NCI-H748 (cell line): ENCODE measurements at regions not wholly inside any gene's neighbourhood (a gene's known extent, or its start where the extent isn't known, plus 50 kb on each side); places are given as distances from the start of the nearest gene placed in this dataset.
A peak's percentile ranks its signal among the peaks of the same experiment; 100 is the strongest.

Source experiments
- DNase-seq: peaks from one replicate; lab custom pipeline; 2025; ENCODE audit not compliant: unreplicated experiment; lab: John Stamatoyannopoulos, UW

DNA sequence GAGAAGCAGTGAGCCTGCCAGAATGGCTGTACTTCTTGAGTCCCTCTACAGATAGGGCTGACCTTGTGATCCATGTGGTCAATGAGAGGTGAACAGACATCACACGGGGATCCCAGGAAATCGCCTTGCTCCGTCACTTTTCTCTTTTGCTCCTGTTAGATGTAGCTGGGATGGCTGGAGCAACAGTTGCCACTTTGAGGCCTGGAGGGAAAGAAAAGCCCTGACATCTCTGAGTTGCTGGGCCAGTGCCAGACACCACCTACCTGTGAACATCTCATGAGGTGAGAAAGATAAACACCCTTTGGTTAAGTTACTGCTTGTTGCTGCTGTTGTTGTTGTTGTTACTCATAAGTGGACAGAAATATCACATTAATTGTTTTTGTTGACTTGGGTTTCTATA is 840.3 kb downstream of the TBC1D22A start:
- no peak for DNase-seq

DNA sequence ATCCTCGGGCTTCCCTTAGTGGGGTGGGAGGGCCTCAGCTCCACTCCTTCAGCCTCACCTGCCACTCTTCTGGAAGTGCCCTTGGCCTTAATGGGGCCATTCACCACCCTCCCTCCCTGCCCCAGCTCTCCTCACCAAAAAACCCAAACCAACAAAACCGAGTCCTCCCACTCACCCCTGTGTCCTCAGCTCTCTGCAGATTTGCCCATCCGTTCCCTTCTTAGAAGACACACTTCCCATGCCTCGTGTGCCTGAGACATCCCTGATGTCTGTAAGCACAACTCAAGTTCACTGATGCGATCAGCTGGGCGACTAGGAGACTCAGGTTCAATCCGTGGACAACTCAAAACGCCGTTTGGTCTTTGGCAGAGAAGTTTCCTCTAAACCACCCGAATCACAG is 839.2 kb downstream of the TBC1D22A start:
- DNase-seq, result no peak

DNA sequence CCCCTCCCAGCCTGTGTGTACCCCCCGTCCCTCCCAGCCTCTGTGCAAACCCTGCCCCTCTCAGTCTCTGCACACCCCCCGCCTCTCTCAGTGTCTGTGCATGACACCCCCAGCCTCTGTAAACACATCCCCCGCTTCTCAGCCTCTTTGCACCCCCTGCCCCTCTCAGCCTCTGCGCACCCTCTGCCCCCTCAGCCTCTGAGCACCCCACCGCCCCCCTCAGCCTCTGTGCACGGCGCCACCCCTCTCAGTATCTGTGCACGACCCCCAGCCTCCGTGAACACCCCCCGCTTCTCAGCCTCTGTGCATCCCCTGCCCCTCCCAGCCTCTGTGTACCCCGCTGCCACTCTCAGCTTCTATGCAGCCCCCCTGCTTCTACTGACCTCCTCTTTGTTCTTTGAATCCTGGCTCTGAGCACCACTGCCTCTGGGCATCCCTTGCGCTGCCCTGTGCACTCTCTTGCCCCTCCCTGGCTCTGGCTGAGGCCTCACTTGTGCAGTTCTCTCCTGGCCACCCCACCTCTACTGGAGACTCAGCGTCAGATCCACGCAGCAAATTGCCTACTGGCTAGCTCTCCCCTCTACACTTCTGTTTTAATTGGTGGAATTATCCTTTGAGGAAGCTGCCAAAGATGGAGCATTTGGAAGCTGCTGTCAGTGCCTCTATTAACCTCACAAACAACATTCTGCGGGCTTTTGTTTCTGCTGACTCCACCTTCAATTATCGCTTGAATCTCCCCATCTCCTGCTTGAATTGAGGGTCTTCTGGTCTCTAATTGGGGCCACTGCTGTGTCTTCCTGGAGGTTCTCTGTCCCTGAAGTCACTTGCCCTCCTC is 838.6 kb downstream of the TBC1D22A start:
- DNase-seq, result no peak

DNA sequence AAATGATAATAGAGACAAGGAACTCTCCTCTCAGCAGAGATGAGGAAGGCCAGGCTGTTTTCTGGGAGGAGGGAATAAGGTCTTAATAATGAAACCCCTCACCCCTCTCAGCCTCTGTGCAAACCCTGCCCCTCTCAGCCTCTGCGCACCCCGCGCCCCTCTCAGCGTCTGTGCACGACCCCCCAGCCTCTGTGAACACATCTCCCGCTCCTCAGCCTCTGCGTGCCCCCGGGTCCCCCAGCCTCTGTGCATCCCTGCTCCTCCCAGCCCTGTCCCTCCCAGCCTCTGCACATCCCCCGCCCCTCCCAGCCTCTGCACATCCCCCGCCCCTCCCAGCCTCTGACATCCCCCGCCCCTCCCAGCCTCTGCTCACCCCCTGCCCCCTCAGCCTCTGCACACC is 837.8 kb downstream of the TBC1D22A start:
- no peak for DNase-seq

DNA sequence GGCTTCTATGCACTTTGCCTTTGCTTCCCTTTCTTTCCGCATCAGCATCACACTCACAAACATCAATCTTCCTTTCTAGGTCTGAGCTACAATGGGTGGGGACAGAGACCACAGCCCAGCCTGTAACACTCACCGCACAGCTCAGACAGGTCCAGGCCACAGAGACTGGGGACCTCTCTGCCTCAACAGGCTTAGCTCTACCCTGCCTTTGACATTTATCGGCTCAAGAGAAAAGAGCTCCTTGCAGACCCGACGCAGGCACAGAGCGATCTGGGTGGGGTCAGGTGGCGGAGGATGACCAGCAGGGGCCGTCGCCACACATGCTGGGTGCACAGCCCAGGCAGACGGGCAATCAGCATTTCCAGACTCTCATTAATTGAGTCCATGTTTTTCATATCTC is 837.3 kb downstream of the TBC1D22A start:
- DNase-seq, result no peak

DNA sequence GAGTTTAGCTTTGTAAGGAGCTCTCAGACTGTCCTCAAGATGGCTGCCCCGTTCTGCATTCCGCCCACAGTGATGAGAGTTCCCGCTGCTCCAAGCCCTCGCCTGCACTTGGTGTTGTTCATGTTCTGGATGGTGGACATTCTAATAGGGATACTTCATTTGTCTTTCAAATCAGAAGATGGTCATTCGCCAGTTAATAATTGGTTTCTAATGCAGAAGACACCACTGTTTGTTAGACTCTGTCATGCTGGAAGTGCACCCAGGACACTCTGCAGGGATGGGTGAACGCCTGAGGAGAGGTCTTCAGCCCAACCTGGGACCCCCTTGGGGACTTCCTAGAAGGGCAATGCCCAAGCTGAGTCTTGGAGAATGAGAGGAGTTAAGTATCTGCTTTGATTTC is 836.4 kb downstream of the TBC1D22A start:
- DNase-seq, result no peak

DNA sequence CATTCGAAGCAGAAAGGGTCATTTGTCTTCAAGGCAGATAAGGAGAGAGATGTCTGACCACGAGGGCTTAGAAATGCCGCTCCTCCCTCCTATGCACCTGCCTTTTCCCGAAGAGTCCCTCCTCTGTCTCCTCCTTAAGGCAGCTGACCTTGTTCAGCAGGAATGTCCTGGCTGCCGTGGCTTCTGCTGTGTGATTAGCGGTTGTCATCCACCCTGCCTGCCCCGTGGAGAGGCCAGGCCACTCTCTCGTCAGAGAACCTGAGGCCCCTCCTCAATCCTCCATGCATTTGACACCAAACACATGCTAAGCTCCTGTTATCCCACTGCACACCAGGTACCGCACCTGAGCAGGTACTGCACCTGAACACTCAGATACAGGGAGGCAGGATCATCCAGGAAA is 834.6 kb downstream of the TBC1D22A start:
- no peak for DNase-seq

DNA sequence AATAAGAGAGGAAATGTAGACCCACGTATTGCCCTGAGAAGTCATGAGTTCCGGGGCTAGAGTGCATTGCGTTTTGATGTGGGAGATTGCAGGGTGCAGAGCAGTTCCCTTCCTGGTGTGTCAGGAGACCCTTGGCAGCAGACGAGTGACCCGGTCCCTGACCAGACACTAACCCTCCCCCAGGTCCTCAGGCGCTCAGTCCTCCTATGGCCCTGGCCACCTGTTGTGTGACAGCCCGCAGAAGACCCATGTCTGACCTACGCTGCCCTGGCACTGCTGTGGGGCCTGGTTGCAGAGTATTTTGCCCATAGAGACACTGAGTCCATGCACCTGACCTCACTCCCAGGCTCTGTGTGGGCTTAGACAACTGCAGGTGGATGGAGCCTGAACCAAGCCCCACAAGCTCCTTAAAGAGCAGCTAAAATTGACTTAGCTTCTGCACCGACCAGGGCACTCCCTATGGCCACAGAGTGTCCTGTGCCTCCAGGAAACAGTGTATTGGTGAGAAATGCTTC is 833.8 kb downstream of the TBC1D22A start:
- DNase-seq, result no peak

DNA sequence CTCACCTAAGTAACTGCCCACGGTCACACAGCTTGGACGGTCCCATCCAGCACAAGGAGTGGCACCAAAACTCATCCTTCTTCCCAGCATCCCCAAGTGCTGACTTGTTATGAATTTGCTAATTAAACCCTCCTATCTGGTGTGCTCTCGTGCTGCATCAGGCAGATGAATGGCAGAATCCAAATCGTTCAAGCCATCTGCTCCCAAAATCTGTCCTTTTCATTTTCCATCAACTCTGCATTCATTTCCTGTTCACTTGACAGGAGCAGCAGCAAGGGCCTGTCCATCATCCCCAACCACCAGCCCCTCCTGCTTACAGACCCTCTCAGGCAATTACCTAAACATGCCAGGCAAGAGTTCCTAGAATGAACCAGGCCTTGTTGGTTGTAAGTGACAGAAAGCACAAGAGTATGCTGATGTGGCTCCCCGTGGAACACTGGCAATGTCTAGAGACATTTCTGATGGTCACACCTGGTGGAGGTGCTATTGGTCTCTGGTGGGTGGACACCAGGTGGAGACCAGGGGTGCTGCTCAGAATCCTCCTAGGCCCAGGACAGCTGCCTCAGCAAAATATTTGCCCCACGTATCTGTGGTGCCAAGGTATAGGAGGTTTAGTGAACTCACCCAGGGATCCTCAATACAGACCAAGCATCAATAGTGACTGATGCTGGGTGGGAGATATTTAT is 832.5 kb downstream of the TBC1D22A start:
- DNase-seq, result no peak

DNA sequence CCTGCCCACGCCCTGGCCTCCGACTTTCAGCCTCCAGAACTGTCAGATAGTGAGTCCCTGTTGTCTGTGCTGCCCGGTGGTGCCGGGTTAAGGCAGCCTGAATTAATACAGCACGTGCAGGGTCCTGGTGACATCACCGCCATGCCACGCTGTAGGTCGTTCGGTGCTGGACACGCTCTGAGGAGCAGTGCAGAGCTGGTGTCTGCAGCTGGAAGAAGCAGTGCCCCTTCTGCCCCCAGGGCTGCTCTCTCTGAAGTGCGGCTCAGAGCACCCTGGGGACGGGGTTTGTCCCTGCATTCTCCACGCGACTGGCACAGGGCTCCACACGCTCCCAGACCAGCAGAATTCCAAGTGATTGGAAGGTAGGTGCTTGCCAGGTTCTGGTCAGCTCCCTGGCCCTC is 831.5 kb downstream of the TBC1D22A start:
- no peak for DNase-seq

DNA sequence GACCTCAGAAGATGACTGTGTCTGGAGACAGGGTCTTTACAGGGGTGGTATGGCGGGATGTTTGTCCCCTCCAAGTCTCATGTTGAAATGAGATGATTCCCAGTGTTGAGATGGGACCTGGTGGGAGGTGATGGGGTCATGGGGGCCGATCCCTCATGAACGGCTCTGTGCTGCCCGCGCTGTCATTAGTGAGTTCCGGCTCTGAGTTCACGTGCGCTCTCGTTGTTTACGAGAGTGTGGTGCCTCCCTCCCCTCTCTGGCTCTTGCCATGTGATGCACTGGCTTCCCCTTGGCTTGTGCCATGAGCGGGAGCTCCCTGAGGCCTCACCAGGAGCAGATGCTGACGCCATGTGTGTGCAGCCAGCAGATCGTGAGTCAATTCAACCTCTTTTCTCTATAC is 830.8 kb downstream of the TBC1D22A start:
- no peak for DNase-seq

DNA sequence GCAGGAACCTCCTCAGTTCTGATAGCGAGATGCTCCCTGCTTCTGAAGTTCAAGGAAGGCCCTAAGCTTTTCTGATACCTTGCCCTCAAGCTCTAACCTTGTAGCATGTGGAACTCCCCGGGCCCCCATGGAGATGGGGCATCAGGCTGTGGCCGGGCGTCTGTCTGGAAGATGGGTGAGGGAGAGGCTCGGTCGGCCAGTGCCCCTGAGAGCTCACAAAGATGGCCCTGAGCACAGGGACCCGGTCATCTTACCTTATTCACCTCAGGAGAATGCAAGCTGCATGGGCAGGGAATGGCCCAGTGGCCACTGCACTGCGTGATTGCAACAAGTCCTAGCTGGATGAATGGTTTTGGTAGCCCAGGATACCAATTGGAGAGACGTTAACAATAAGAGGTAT is 830.3 kb downstream of the TBC1D22A start:
- DNase-seq, result no peak

DNA sequence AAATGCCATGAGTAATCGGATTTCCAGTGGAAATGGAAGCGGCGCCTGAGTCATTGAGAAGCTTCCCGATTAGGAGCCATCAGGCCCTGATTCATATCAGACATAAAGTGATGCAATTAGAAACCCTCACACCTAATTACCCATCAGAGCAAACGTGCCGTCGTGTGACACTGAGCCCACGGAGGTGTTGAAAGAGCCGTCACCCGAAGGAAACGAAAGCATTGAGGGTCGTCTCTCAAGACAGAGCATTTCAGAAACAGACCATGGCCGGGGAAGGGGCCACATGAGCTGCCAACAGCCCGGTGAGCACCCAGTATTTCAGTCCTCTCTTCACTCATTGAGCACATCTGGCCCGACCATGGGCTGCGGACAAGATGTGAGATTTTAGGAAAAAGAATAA is 829.3 kb downstream of the TBC1D22A start:
- DNase-seq, result no peak

DNA sequence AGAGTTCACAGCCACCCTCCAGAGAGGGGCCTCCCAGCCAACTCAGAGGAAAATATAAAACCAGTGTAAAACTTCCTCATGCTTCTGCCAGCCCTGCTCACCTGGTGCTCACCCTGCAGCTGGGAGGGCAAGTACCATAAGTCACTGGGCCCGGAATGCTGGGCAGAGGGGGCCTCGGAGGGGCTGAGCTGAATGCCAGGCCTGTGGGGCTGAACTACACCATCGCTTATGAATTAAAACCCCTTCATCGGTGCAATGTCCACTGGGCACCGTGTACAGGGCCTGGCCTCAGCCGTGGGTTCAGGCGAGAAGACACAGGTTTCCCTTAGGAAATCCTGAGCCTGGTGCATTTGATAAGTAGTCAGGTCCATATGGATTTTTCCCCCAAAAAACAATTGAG is 828.6 kb downstream of the TBC1D22A start:
- no peak for DNase-seq

DNA sequence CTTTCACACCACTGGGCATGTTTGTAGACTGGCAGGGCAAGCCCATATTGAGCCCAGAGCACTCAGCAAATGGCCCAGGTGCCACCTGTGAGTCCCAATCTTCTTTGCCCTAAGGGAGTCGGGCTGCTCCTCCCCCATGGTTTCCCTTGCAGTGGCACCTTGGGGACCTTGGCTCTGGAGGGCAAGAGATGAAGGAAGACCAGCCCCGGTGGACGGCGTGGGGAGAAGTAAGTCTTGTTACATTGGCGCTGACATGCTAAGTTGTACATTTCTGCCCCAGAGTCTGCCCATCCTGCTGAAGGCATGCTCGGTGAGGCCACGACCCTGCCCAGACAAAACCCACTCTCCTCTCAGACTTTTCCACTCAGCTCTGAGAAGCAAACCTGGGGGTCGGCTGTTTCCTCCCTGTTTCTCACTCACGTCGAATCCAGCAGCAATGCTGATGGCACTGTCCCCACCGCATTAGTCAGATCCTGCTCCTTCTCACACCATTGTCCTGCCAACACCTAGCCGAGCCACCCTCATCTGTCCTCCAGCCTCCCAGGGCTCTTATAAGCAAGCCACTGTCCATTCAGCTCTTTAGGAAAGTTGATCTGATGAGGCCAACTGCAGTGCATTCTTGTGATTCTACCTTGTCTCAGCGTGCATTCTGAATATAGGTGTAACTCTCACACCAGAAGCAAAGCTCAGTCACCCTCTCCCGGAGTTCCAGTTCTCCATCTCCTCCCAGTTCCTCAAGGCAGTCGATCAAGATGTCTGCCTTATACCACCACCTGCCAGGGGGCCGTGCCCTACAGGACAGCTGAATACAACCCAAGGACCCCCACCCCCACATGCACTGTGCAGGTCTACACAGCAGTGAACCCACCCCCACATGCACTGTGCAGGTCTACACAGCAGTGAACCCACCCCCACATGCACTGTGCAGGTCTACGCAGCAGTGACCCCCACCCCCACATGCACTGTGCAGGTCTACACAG is 827.1 kb downstream of the TBC1D22A start:
- DNase-seq, result no peak

DNA sequence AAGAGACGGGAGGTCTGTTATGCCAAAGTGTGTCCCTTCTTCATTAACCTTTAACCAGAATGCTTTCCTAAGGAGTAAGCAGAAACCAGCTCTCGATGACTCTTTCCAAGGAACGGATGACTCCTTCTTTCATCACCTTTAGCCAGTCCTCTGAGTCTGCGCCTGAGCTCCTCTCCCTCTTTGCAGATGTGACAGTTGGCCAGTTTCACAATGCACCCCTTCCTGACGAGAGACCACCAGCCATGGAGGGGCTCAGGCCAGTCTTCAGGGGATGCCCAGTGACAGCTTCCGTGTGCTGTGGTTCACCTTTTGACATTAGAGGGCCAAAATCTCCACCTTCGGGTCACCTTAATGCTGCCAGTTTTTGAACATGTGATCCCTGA is 826.1 kb downstream of the TBC1D22A start:
- DNase-seq, result no peak

DNA sequence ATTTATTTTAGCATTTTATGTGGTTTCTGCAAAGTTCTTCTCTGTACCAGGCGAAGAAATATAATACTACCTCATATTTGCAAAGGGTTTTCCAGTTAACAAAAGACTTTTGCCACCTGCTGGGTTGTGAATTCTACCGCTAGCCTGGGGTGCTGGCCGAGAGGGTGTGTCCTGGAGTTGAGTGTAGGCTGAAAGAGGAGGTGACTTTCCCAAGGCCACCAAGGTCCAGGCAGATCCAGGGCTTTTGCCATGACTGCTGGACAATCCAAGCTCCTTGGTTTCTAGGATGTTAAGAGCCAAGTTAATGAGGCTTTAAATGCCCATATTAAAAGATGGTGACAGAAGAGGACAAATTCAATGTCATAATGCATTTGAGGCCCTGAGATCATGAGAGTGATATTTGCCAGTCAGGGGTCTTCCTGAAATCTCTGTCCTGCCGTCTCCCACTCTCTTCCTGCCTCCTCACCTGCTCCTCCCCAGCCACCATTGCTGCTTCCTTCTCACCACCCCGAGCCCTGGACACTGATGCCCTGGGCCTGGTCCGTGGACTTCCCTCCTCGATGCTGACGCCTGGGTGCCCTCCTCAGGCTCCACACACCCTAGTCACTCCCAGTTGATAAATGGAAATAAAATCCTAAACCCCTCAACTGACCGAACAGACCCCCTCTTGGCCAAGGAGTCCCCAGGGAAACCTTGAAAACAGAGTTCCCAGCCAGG is 825.6 kb downstream of the TBC1D22A start:
- no peak for DNase-seq

DNA sequence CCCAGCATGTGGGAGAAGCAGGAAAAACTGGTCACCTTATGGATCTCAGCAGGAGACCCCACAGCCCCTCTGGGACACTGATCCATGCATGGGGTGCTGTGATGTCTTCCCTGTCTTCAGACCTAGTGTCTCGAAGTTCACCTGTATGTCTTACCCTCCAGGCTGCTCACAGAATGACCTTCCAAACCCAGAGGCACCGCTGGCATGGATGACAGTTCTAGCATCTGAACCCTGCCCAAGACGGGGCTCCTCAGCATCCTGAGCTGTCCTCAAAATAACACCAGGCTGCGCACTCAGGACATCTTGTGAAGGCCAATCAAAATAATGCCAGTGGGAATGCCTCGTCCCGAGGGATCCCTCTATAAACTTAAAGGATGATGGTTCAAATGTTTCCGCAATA is 824.9 kb downstream of the TBC1D22A start:
- DNase-seq, result no peak

DNA sequence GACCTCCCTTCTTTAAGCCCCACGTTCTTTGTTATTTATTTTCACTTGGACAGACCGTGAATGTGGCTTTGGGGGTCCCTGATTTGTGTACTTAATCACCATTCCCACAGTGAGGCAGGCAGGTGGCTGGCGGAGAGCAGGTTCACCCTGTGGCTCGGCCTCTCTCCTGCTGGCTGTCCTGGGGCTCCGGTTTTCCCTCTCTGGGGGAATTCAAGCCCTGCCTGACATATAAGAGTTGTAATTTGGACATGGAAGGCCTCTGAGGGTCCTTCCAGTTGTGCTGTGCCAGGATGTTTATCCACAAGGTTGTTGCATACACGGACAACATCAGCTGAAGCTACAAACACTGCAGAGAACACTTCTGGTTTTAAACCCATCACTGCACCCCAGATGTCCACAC is 824.5 kb downstream of the TBC1D22A start:
- no peak for DNase-seq

DNA sequence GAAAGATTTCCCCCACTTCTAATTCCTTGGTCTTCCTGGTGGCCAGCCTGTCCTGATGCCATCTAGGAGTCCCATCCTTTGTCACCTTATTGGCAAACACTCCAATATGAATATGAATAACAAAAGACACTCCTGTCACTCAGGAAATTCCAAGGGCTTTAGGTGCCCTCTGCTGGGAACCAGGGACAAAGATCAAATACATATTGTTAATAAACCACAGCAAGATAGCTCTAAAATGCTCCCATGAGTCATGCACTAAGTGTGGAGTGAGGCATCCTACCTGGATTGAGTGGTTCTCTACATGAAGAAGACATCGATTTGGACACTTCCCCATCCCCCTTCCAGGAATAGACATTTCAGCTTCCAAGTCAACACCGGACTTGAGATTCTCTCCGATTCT is 823.6 kb downstream of the TBC1D22A start:
- peak; percentile 87 for DNase-seq
